Upper lobe of right lung (tissue), 1 donor: ENCODE measurements at regions not wholly inside any gene's neighbourhood (a gene's known extent, or its start where the extent isn't known, plus 50 kb on each side); places are given as distances from the start of the nearest gene placed in this dataset.
"Not testable (repeated sequence)": the region's sequence is repeated elsewhere in the genome, so short reads cannot be mapped to it uniquely, and the experiment has no call there.

Experiments used
- ATAC-seq: fragments of 200-7000 bp; cut with Tn5 transposase; one replicate; pipeline ENCODE4 v1.9.1; 2020; ENCODE audit warnings: mild to moderate bottlenecking, moderate library complexity
- DNase-seq: peaks from one replicate; pipeline ENCODE4 v3.0.0-alpha.2; 2020
- H3K27ac ChIP-seq: fragments of 200-600 bp; one replicate; pipeline ENCODE4 v1.8.0; 2022
- H3K27me3 ChIP-seq: fragments of 200-600 bp; one replicate; pipeline ENCODE4 v1.8.0; 2022; ENCODE audit warnings: mild to moderate bottlenecking
- H3K36me3 ChIP-seq: fragments of 200-600 bp; one replicate; pipeline ENCODE4 v1.8.0; 2022
- H3K4me1 ChIP-seq: fragments of 200-600 bp; one replicate; pipeline ENCODE4 v1.8.0; 2022
- H3K4me3 ChIP-seq: fragments of 200-600 bp; one replicate; pipeline ENCODE4 v1.8.0; 2022; ENCODE audit warnings: mild to moderate bottlenecking
- H3K9me3 ChIP-seq: fragments of 200-600 bp; one replicate; pipeline ENCODE4 v1.8.0; 2022
- intact Hi-C: fragments of 100-400 bp; cut with DNase I; formaldehyde crosslinking; loops from one replicate; pipeline ENCODE4 v1.11.0; 2022
- TF ChIP-seq, protein P1 (sequence below): fragments of 200-600 bp; IDR thresholded peaks from one replicate; pipeline ENCODE4 v1.8.0; 2022; ENCODE audit warnings: antibody characterized with exemption
- donor health status: DM: no; HTN: yes; CAD: no; lungs with severe emphysema.

DNA sequence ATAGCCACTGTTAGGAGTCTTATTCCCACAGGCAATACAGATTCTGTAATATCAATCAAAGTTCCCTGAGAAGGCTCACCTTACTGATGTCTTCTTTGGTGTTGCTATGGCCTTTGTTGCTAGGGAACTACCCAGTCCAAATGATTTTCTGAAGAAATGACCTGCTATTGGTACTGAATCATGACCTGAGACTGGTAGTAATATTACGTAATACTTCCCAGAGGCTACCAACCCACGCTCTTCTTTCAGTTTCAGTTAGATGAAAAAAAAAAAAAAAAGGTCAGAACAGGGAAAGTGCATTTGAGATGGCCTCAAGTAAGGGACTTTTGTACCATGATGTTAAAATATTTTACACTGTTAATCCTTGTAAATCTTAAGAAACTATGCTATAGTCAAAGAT lies 1092.5 kb upstream of the EPHA6 start:
- intact Hi-C loops, result no loop called here
- TF ChIP-seq, protein P1, sequence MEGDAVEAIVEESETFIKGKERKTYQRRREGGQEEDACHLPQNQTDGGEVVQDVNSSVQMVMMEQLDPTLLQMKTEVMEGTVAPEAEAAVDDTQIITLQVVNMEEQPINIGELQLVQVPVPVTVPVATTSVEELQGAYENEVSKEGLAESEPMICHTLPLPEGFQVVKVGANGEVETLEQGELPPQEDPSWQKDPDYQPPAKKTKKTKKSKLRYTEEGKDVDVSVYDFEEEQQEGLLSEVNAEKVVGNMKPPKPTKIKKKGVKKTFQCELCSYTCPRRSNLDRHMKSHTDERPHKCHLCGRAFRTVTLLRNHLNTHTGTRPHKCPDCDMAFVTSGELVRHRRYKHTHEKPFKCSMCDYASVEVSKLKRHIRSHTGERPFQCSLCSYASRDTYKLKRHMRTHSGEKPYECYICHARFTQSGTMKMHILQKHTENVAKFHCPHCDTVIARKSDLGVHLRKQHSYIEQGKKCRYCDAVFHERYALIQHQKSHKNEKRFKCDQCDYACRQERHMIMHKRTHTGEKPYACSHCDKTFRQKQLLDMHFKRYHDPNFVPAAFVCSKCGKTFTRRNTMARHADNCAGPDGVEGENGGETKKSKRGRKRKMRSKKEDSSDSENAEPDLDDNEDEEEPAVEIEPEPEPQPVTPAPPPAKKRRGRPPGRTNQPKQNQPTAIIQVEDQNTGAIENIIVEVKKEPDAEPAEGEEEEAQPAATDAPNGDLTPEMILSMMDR, result no peak
- Histone ChIP-seq H3K4me1 (no peaks in the 10 kb centered on the region), H3K27ac (no peak overlapping the region), H3K9me3 (no peaks in the 10 kb centered on the region), H3K36me3 (no peaks in the 10 kb centered on the region), H3K4me3 (no peak overlapping the region), H3K27me3 (no peaks in the 10 kb centered on the region)
- ATAC-seq, result no peak
- DNase-seq, result no peak

DNA sequence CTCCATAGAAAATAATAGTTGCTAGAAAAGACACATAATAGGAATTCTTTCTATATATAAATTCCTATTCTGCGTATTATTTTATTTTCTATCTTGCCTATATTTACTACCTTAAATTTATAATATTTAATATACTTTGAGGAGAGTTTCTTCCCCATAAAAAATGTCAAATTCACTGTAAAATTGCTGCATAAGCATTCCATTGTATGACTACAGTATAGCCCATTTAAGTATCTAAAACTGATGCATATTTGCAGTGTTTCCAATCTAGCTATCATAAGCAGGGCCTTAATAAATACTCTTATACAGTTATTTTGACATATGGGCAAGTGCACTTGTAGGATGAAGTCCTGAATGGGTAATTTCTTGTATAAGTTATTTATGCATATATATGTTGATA lies 1088.6 kb upstream of the EPHA6 start:
- ATAC-seq, result no peak

DNA sequence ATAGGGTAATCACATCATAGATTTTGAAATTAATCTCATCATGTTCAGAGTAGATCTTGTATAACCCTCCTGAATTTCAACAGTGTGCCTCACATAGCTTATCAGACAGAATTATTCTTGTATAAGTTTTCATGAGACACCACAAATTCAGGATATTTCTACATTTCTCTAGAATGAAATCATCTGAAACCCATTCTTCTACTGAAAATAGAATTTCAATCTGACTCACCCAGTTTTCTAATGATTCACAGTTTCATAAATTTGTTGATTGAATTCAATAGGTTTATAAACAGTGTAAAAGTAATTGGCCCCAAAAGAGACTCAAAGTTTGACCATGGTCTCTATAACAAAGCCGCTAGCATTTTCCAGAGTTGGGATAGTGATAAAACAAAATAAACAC lies 1082.6 kb upstream of the EPHA6 start:
- no peaks in the 10 kb centered on the region for H3K4me1 ChIP-seq
- H3K27ac ChIP-seq, result no peak overlapping the region
- no peaks in the 10 kb centered on the region for H3K27me3 ChIP-seq
- ATAC-seq (no peak), DNase-seq (no peak)
- TF ChIP-seq, protein P1, result no peak
- H3K4me3 ChIP-seq, result no peak overlapping the region
- intact Hi-C loops, result no loop called here
- no peaks in the 10 kb centered on the region for H3K9me3 ChIP-seq
- no peaks in the 10 kb centered on the region for H3K36me3 ChIP-seq

More for the DNA sequence above, 1088.6 kb upstream of the EPHA6 start:
- no peak for DNase-seq
- intact Hi-C loops, result no loop called here
- TF ChIP-seq, protein P1, result no peak
- Histone ChIP-seq H3K27ac (no peak overlapping the region), H3K4me1 (no peaks in the 10 kb centered on the region), H3K27me3 (no peaks in the 10 kb centered on the region), H3K4me3 (no peak overlapping the region), H3K9me3 (no peaks in the 10 kb centered on the region), H3K36me3 (no peaks in the 10 kb centered on the region)

DNA sequence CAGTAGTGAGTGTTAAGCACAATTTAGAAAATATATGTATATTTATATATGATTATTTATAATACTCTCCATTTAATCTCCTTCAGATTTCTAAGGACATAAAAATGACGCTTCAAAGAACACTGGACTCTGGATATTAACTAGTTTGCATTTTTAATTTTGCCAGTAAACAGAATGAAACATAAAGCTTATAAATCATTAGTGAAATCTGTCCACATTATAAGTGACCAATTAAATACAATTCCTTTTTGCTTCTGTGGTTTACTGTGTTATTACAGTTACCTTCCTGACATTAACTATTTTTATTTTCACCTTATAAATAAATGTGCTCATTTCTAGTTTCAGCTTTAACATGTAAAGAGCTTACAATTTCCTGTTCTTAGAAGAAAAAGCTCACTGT lies 1081.1 kb upstream of the EPHA6 start:
- Histone ChIP-seq H3K27me3 (no peaks in the 10 kb centered on the region), H3K36me3 (no peaks in the 10 kb centered on the region), H3K9me3 (no peaks in the 10 kb centered on the region), H3K27ac (no peak overlapping the region), H3K4me3 (no peak overlapping the region), H3K4me1 (no peaks in the 10 kb centered on the region)
- TF ChIP-seq, protein P1, result no peak
- ATAC-seq (no peak), DNase-seq (no peak)
- intact Hi-C loops, result no loop called here

DNA sequence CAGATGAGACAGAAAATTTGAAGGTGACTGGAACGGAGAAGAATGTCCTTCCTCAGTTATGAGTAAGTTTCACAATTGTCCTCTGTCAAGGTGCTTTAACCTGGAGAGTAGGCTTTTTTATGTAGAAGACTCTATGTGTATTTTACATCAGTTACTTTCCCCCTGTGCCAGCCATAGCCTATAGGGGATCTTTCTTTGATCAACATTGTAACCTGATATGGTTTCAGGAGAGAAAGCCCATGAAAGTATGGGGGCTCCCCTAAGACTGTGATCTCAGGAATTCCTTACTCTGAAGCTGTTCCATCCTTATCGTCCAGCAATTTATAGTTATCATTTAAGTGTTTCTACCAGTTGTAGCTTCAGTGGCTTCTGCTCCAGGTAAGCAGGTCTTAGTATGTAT lies 1076.3 kb upstream of the EPHA6 start:
- ATAC-seq (no peak), DNase-seq (no peak)
- Histone ChIP-seq H3K27me3 (no peaks in the 10 kb centered on the region), H3K36me3 (no peaks in the 10 kb centered on the region), H3K4me3 (no peak overlapping the region), H3K27ac (no peak overlapping the region), H3K4me1 (no peaks in the 10 kb centered on the region), H3K9me3 (no peaks in the 10 kb centered on the region)
- intact Hi-C loops, result no loop called here
- TF ChIP-seq, protein P1, result no peak

DNA sequence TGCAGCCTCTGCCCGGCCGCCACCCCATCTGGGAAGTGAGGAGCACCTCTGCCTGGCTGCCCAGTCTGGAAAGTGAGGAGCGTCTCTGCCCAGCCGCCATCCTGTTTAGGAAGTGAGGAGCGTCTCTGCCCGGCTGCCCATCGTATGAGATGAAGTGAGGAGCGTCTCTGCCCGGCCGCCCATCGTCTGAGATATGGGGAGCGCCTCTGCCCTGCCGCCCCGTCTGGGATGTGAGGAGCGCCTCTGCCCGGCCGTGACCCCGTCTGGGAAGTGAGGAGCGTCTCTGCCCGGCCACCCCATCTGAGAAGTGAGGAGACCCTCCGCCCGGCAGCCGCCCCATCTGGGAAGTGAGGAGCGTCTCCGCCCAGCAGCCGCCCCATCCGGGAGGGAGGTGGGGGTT lies 1069.5 kb upstream of the EPHA6 start:
- H3K4me3 ChIP-seq, intact Hi-C loops, DNase-seq, H3K9me3 ChIP-seq, H3K27ac ChIP-seq, H3K27me3 ChIP-seq, H3K4me1 ChIP-seq, H3K36me3 ChIP-seq, ATAC-seq: not testable (repeated sequence)
